GM11168 (cell line): ENCODE measurements at regions not wholly inside any gene's neighbourhood (a gene's known extent, or its start where the extent isn't known, plus 50 kb on each side); places are given as distances from the start of the nearest gene placed in this dataset.
"Not testable (repeated sequence)": the region's sequence is repeated elsewhere in the genome, so short reads cannot be mapped to it uniquely, and the experiment has no call there.

ENCODE experiments used
- in situ Hi-C: fragments of 300-500 bp; cut with MboI; formaldehyde crosslinking; loops from one replicate; pipeline ENCODE4 v1.12.0; 2022; ENCODE audit warnings: low sequenced_read_pairs; ENCODE audit not compliant: unreplicated experiment

DNA sequence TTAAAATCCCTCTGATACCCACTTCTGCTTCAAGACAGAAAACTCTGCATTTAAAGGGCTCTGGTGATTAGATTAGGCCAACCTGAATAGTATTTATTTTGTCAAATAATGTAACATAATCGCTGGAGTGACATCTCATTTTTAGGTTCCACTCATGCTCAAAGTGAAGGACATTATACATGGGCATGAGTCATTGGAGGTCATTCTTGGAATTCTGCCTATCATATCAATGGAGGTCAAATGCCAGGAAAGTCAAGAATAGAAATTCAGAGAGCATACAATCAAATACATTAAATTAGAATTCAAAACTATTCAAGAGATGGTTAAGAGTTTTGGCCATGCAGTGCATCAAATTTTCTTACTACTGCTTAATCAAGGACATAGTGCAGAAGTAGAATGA, 50.8 kb upstream of the PRSS1 start:
- in situ Hi-C loops, result no loop called here

DNA sequence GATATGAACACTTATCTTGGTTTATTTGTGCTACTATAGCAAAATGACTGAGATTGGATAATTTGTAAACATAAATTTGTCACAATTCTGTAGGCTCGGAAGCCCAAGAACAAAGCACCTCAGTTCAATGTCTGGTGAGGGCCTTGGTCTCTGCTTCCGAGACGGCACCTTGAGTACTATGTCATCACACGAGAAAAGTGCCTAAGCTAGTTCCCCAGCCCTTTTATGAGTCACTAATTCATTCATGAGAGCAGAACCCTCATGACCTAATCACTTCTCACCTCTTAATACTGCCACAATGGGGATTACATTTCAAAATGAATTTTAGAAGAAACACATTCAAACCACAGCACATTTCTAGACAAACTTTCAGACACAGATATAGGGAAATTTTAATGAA, 52.0 kb upstream of the PRSS1 start:
- in situ Hi-C loops, result no loop called here

- in situ Hi-C loops, result no loop called here
Measured at GRCh38 chr7:142696456-142697179, 52.7 kb upstream of the PRSS1 start.

DNA sequence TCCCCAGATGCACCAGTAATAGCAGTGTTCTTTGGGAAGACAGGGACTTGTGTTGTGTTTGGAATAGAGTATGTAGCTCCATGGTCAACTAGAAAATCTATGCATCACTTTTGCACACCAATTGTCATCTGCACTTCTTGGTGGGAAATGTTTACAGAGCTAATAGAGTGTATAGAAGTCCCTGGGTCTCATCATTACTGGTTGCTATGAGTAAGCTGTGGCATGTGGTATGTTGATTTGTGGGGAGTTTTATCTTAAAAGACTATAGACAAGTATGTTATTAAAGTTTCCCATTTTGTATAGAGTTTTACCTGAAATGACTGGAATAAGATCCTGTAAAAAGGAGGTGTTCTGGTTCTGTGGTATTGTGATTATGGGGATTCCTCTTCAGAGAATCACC, 55.4 kb upstream of the PRSS1 start:
- in situ Hi-C loops, result no loop called here

GRCh38 chr7:142690554-142691182, 58.6 kb upstream of the PRSS1 start:
- in situ Hi-C loops, result no loop called here

GRCh38 chr7:142689439-142690120, 59.7 kb upstream of the PRSS1 start:
- in situ Hi-C loops, result no loop called here

DNA sequence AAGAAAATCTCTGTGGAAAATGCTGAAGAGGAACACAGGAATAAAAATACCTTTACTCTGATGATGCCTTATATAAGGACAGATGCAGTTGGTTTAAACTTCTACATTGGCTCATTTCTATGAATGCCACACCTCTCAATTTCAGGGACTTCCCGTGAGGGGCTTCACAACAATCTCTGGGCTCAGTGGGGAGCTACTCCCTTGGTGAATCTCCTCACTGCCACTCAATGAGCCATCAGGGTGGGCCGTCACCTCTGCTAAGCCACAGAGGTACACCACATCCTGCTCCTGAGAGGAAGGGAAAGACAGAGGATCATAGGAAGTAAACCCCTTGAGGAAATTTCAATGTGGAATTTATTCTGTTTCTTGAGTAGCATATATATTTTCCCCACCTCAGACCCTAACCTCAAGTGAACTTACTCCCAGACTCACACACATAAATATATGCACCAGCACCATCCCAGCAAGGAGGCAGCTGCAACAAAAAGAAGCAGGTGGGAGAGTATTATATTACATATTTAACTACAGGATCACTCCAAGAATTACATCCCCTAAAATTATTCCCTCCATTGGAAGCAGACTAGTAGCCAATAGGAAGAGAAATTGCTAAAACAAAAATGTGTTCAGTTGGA, 63.3 kb upstream of the PRSS1 start:
- in situ Hi-C loops, result no loop called here

DNA sequence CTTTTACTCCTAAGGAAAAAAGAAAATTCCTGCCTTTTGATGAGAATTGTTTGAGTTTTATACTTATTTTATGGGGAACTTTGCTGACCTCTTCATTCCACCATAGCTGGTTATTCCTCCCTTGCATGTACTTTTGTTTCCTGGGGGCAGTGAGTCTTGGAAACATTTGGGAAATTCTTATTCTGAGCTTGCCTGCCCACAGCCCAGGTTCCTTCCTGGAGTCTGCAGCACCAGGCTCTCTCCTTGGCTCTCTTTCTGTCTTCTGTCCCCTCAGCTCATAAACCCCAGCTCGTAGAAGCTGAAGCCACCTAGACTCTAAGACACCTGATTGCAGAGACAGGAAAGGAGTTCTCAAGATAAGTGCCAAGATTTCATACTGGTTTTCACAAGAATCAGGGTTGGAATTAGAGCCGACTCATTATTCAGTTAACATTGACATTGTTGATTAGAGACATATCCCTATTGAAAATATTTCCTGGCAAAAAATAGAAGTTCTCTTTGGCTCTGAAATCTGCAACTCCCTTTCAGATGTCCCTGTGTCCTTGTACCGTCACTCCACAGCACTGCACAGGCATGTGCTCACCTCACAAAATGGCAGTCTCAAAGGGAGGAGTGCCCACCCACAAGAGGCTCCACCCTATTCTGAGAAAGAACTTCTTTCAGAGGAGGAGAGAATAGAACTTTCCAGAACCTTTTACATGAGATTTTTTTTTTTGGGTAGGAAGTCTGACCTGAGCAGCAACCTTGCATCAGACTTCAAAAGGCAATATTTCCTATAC, 67.8 kb upstream of the PRSS1 start:
- in situ Hi-C loops, result no loop called here

DNA sequence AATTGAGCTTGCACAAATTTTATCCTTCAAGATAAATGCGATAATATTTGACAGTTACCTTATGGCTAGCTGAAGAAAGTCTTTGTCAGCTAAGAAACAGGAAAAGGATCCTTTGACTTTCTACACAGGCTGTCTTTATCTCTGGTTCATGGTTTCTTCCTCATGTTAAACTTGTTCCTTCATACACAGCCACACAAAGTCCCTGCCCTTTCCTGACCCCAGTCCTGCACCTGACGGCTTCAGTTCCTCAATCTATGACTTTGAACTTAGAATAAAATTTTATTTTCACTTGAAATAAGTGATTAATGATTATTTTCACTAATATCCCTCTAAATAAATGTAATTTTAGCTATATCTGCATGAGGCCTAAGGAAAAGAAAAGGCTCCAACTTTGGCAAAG, 77.8 kb upstream of the PRSS1 start:
- in situ Hi-C loops, result no loop called here

DNA sequence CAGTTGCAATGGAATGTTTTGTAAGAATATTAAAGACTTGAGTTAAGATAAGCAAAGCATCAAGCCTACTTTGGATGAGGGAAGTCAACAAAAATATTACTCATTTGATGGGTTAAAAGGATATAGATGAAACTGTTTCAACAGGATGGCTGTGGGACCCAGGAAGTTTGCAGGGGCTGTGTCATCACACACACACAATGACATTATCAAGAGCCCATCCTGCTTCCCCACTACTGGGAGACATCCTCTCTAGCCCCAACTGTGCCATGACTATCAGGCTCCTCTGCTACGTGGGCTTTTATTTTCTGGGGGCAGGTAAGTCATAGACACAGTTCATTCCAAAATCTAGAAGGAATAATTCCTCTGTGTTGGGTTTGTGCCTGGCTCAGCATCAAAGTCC, 78.8 kb upstream of the PRSS1 start:
- in situ Hi-C loops, result no loop called here

- in situ Hi-C loops, result no loop called here
Measured at GRCh38 chr7:142669074-142669654, 80.1 kb upstream of the PRSS1 start.

DNA sequence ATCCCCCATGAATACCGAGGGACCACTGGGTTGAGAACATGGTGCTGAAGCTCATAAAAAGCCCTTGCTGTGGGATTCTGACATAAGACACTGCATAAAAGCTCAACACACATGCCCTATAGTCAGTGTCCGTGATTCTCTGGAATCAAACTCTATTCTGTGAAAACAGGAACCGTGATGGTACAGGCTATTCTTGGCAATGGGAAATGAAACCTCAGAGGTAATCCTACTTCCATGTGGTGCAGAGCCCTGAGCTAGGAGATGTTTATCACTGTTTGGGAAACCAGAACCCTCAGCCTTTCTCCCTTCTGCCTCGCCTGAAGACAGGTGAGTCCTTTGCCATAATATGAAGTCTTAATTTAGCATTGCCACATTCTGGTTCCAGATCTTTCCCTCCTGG, 80.8 kb upstream of the PRSS1 start:
- in situ Hi-C loops, result no loop called here

DNA sequence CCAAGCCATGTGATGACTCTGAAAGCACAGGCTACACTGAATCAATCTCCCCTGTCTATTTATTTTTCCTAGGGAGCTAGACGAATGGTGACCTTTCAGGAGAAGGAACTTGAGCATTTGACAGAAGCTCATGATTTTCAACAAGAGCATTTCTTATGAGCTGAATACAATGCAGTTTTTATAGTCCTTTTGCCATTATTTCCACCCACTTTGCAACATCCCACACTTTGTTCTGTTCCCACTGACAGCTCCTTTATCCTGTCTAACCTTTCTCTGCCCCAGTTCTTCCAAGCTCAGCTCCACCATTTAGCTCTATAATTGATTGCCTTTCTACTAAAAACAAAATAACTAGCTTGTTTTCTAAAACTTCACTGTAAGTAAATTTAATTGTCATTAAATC, 91.9 kb upstream of the PRSS1 start:
- in situ Hi-C loops, result no loop called here

GRCh38 chr7:142654398-142654797, 94.9 kb upstream of the PRSS1 start:
- in situ Hi-C loops, result no loop called here

DNA sequence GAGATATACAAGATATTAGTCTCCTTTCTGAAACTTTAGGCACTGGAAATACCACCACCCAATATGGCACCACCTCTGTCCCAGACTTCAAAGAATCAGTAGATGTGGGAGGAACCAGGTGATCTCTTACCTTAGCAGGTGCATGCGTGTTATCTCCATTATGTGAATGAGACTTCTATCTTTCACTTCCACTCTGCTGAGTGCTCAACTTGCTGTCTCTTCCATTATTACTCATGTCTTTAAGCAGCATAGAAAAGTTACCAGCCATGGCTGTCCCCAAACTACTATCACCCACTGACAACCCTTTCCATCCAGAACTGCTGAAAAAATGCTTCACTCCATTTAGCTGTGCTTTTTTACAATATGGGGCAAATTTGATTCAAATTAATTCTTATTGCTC, 101.5 kb upstream of the PRSS1 start:
- in situ Hi-C loops, result no loop called here

DNA sequence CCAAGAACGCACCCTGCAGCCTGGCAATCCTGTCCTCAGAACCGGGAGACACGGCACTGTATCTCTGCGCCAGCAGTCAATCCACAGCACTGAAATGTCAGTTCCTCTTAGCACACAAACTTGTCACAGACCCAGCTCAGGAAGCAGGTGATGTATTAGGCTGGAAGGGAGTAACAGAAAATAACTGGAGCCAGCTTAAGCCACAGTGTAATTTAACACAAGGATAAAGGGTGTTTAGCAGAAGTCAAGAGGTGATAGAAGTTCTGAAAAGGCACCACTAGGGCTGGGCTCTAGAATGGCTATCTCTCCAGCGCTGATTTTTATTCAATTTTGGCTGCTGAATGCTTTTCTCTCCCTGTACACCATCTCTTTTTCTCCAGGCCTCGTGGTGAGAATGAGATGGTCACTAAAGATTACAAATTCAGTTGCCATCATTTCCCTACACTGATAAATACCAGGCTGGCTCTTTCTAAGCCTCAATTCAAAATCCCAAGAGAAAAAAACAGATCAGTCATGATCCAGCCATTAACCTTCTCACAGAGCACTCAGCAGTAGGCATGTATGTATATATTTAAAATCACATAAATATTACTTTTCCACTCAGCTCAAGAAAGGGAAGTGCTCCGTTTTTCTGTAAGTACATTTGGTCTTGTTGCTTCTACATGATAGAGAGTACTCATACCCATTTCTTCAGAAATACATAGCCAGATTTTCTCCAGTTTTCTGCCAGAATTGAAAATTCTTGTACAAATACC, 102.7 kb upstream of the PRSS1 start:
- in situ Hi-C loops, result no loop called here

GRCh38 chr7:142645777-142646176, 103.5 kb upstream of the PRSS1 start:
- in situ Hi-C loops, result no loop called here

- in situ Hi-C loops, result no loop called here
Measured at GRCh38 chr7:142642316-142642715, 107.0 kb upstream of the PRSS1 start.

GRCh38 chr7:142641252-142641651, 108.0 kb upstream of the PRSS1 start:
- in situ Hi-C loops, result not testable (repeated sequence)
